ENCODE measurements at regions not wholly inside any gene's neighbourhood (a gene's known extent, or its start where the extent isn't known, plus 50 kb on each side); places are given as distances from the start of the nearest gene placed in this dataset.

DNA sequence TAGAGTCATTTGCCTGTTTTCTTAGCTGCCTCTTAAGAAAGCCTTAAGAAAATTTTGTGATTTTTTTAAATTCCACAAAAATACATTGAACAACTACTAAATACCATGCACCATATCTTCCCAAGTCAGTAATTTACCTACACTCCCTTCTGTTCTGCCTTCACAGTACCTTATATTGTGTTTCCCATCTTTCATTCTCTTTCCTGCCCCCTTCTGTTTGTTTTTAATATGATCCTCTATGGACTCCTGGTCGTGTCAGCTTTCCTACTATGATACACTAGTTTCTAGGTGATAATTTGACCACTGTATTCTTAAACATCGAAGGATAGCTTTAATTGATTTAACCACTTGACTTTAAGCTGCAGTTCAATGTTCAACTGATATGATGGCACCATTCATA, 297.7 kb upstream of the HAND2 start:
- ATAC-seq (no peak), DNase-seq (ENCODE audit: low spot score) (no peak)
- intact Hi-C loops (cut with DNase I), result no loop called here

GRCh38 chr4:173821876-173822275, 291.8 kb upstream of the HAND2 start:
- DNase-seq (ENCODE audit: low spot score) (no peak), ATAC-seq (no peak)
- intact Hi-C loops (cut with DNase I), result no loop called here

DNA sequence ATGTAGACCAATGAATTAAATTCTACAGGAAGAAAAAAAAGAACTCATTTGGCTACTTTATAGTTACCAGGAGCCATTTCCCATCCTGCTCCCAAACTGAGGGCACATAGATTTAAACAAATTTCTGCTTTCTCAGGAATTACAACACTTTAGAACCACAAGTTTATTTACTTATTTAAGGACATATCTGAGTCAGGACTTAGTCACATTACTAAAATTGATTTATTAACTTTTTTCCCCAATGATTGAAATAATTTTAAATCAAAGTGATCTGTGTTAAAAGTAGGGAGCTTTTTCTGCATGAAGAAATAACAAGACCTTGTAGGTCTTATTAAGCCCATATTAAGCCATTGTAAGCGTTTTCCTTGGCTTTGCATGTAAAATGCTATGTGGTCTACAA, 291.0 kb upstream of the HAND2 start:
- DNase-seq (ENCODE audit: low spot score) (no peak), ATAC-seq (no peak)
- intact Hi-C loops (cut with DNase I), result no loop called here

GRCh38 chr4:173807347-173807746, 277.3 kb upstream of the HAND2 start:
- peak; percentile 79 for ATAC-seq
- no peak for DNase-seq (ENCODE audit: low spot score)
- intact Hi-C loops (cut with DNase I), result no loop called here

- DNase-seq (ENCODE audit: low spot score), result no peak
- intact Hi-C loops (cut with DNase I), result no loop called here
- no peak for ATAC-seq
These were observed 275.9 kb upstream of the HAND2 start for GRCh38 chr4:173805884-173806283.

GRCh38 chr4:173802662-173803022, 272.6 kb upstream of the HAND2 start:
- ATAC-seq (no peak), DNase-seq (ENCODE audit: low spot score) (no peak)
- intact Hi-C loops (cut with DNase I), result no loop called here

GRCh38 chr4:173801876-173802661, 272.0 kb upstream of the HAND2 start:
- intact Hi-C loops (cut with DNase I), result no loop called here
- DNase-seq (ENCODE audit: low spot score), result no peak
- ATAC-seq, result no peak

DNA sequence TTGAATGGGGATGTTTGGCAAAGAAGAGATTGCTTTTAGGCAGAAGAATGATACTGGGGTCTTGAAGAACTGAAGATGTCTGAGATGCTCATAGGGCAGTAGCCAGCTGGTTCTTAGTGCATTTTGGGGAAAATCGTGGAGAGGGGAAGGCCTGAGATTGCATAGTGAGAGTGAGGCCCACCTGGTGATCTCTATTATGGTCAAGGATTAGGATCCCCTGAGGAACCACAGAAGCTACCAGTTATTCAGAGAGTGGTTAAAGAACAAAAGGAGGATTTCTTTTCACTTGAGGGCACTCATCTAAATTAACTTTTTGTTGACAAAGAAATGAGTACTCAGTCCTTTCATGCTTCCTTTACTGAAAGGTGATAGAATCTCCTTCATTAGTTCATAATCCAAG, 271.3 kb upstream of the HAND2 start:
- ATAC-seq (no peak), DNase-seq (ENCODE audit: low spot score) (no peak)
- intact Hi-C loops (cut with DNase I), result no loop called here

DNA sequence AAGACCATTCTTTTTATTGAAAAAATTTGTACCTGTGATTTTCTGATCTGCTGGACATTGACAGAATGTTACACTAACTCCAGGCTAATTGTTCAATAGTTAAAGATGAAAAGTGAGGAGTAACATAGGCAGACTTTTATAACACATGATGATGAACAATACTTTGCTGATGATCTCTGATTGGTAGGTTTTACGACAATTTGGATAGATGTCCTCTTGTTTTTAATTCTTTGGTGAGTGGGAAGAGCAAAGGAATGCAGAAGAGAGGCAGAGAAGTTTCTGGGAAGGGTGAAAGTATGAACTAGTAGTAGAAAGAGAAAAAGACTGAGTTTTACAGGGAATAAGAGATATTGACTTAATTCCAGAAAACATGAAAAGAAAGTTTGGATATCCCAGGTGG, 267.3 kb upstream of the HAND2 start:
- no peak for ATAC-seq
- intact Hi-C loops (cut with DNase I), result no loop called here

GRCh38 chr4:173794662-173795061, 264.6 kb upstream of the HAND2 start:
- ATAC-seq, result no peak
- DNase-seq (ENCODE audit: low spot score), result no peak
- intact Hi-C loops (cut with DNase I), result no loop called here

More for the DNA sequence above, 267.3 kb upstream of the HAND2 start:
- DNase-seq (ENCODE audit: low spot score), result no peak

GRCh38 chr4:173793937-173794510, 264.0 kb upstream of the HAND2 start:
- ATAC-seq (no peak), DNase-seq (ENCODE audit: low spot score) (no peak)
- intact Hi-C loops (cut with DNase I), result no loop called here

DNA sequence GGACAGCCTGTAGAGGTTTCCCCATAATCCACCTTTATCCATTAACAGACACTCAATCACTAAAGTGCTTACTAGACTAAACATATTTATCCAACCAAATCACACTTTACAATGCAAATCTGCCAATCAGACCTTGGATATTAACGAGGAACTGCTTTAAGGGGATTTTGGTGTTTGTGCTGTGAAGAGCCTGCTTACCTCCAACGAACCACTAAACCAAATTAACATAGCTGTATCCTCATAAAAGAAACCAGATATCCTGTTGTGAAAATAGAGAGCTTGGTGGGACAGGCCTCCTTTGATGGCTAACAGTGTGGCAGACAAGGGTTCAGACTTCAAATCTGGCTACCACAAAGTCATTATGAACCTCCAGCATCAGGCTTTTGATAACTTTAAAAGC, 252.6 kb upstream of the HAND2 start:
- ATAC-seq (no peak), DNase-seq (ENCODE audit: low spot score) (no peak)
- intact Hi-C loops (cut with DNase I), result no loop called here

DNA sequence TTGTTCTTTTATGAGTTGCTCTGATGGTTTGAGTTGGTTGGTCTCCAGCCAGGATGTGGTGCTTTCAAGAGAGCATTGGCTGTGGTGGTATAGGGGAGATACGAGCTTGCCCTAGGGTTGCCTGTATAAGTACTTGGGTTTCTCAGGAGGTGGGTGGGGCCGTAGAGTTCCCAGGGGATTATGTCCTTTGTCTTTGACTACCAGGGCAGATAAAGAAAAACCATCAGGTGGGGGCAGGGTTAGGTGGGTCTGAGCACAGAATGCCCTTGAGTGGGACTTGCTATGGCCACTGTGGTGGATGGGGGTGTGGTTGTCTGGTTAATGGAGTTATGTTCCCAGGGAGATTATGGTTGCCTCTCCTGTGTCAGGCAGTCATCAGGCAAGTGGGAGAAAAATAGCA, 247.9 kb upstream of the HAND2 start:
- DNase-seq (ENCODE audit: low spot score), result no peak
- intact Hi-C loops (cut with DNase I), result no loop called here
- no peak for ATAC-seq

DNA sequence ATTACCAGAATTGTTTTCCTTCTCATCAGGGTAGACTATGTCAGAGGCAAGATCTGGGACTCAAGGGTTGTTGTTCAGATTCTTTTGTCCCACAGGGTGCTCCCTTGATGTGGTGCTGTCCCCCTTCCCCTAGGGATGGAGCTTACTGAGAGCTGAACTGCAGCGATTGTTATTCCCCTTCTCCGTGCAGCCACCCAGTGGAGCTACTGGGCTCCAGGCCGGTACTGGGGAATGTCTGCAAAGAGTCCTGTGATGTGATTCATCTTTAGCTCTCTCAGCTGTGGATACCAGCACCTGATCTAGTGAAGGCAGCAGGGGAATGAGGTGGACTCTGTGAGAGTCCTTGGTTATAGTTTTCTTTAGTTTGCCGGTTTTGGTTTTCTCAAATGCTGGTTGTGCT, 247.4 kb upstream of the HAND2 start:
- no peak for ATAC-seq
- DNase-seq (ENCODE audit: low spot score), result no peak
- intact Hi-C loops (cut with DNase I), result no loop called here

DNA sequence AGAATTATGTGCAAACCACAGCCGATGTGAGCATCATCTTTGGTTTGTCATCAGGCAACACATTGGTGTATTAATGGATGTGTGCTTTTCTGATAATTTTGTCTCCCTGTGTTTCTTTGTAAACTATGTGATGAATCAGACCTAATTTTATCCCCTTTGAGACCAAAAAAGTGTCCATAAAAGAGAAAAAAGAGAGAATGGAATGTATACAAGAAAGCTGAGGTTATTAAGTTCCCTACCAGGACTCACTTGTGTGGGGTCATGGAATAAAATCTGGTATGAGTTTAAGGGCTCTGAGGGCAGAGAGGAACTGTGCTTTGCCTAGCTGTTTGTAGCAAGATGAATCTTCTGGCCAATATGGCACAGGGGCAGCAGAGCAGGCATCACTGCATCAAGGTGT, 239.5 kb upstream of the HAND2 start:
- no peak for DNase-seq (ENCODE audit: low spot score)

GRCh38 chr4:173767650-173768049, 237.6 kb upstream of the HAND2 start:
- ATAC-seq, result no peak
- intact Hi-C loops (cut with DNase I), result no loop called here
- DNase-seq (ENCODE audit: low spot score), result no peak

More for the DNA sequence above, 239.5 kb upstream of the HAND2 start:
- ATAC-seq, result no peak
- intact Hi-C loops (cut with DNase I), result no loop called here

GRCh38 chr4:173766171-173766600, 236.2 kb upstream of the HAND2 start:
- DNase-seq (ENCODE audit: low spot score) (no peak), ATAC-seq (no peak)
- intact Hi-C loops (cut with DNase I), result no loop called here

DNA sequence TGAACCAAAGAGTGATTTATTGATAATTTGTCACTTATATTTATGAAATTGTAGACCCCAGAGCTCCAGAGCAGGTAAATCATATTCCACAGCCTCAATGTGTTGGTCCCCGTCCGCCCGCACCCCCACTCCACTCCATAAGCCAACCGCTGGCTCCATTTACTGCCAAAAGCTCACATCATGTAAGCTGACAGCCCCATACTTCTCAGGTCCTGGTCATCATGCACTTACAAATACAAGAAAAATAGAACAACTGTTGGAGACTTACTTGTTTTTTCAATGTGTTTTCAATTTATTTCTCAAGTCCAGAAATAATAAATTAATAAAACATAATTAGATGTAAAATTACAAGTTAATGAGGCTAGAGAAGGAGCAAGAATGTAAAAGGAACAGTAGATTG, 235.7 kb upstream of the HAND2 start:
- ATAC-seq (no peak), DNase-seq (ENCODE audit: low spot score) (no peak)
- intact Hi-C loops (cut with DNase I), result no loop called here

DNA sequence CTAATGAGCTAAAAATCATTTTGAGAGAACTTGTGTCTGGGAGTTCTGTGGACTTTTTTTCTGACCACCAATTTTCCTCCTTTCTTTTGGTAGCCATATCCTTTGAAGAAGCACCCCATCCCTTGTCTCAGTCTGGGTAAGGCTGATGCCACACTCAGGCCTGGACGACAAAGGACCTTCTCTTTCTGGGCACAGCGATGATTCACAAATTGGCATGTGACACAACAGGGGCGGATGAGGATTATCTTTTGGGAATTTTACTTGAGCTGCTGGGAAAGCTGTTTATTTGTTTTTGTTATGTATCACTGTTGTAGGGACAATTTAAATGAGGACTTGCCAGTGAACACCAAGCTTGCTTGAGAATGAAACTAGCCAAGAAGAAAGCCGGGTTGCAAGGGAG, 233.4 kb upstream of the HAND2 start:
- ATAC-seq, result no peak
- intact Hi-C loops (cut with DNase I), result no loop called here

GRCh38 chr4:173761938-173762337, 231.9 kb upstream of the HAND2 start:
- no peak for ATAC-seq
- DNase-seq (ENCODE audit: low spot score), result no peak
- intact Hi-C loops (cut with DNase I), result no loop called here

More for the DNA sequence above, 233.4 kb upstream of the HAND2 start:
- no peak for DNase-seq (ENCODE audit: low spot score)

DNA sequence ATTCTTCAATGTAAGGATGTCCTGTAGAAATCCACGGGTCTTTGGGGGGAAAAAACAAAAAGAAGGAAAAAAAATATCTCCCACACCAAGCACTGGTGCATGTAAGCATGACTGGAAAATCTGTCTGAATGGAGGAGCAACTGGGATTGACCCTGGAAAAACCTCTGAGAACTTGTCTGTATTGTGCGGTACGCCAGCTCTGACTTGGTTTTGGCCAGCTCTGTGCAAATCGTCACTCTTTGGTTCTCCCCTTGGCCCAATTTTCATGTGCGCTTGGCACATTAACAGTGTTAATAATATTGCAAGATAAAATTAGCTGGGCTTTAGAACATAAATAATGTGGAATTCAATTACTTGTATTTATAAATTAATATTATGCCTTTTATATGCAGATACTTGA, 231.2 kb upstream of the HAND2 start:
- DNase-seq (ENCODE audit: low spot score) (no peak), ATAC-seq (no peak)
- intact Hi-C loops (cut with DNase I), result no loop called here

Data from sciatic nerve (tissue), 2 donors.